GM12864 (cell line): ENCODE measurements at regions not wholly inside any gene's neighbourhood (a gene's known extent, or its start where the extent isn't known, plus 50 kb on each side); places are given as distances from the start of the nearest gene placed in this dataset.

Experiments
- DNase-seq: peaks from one replicate; pipeline ENCODE4 v3.0.0-alpha.2; 2011; ENCODE audit warnings: low read depth
- H3K4me3 ChIP-seq: 2 replicates; pipeline ENCODE4 v1.5.1; 2011; ENCODE audit warnings: mild to moderate bottlenecking, low read depth, low read length, control low read depth
- CTCF ChIP-seq: IDR thresholded peaks from 2 replicates; pipeline ENCODE4 v1.5.1; 2011; ENCODE audit warnings: low read depth, mild to moderate bottlenecking, moderate library complexity, low read length, control low read depth, inconsistent platforms; ENCODE audit errors: missing control alignments

GRCh38 chr2:39948016-39948719 is 169.1 kb upstream of the THUMPD2 start:
- DNase-seq, result no peak
- no peak for TF ChIP-seq CTCF

DNA sequence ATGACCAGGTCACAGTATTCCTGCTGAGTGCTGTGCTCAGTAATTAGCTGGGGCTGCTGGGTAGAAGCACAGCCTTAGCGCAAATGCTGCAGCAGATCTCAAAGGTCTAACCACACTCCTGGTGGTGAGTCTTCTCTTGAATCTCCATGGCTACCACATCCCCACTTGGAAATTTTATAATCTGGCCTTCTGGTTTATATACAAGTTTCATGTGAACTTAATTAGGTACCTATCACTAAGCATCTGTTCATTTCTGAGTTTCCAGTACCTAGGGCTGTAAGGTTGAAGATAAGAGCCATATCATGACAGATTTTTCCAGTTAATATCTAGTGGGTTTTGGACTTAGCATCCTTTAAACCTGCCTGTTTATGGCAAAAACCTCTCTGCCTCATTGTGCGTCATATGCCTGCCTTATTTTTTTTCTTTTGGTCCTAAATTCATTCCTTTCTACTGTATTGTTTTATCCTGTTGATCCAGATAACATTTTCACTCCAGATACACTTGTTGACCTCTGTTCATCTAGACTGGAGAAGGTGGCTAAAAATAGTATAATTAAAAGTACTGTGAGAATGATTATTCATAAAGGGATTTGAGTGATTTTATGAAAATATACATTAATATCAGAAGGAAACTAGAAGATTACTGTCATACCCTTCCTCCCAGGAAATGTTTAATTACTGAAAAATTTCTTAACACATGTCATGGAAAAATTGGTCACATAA is 168.4 kb upstream of the THUMPD2 start:
- no peak overlapping the region for H3K4me3 ChIP-seq
- TF ChIP-seq CTCF, result no peak
- DNase-seq, result no peak

More at GRCh38 chr2:39948016-39948719, 169.1 kb upstream of the THUMPD2 start:
- no peak overlapping the region for H3K4me3 ChIP-seq

DNA sequence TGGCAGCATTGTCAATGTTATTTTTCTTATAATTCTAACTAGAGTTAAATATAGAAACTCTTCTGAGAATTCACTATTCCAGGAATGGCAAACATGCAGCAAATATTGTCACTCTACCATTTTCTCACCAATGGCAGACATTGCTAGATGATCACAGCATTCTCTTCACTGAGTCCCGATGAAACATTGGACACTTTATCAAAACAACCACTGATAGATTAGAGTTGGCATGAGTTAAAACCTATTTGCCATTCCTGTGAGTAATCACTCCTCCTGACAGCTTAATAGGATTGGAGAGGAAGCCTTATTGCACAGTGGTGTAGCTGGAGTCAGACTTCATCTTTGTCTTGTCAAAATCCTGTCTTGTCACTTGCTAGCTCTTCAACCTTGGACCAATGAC is 163.9 kb upstream of the THUMPD2 start:
- H3K4me3 ChIP-seq, result no peak overlapping the region
- no peak for DNase-seq
- no peak for TF ChIP-seq CTCF

- H3K4me3 ChIP-seq, result no peak overlapping the region
- DNase-seq, result no peak
- no peak for TF ChIP-seq CTCF
These were observed 159.2 kb upstream of the THUMPD2 start for GRCh38 chr2:39938035-39938835.

DNA sequence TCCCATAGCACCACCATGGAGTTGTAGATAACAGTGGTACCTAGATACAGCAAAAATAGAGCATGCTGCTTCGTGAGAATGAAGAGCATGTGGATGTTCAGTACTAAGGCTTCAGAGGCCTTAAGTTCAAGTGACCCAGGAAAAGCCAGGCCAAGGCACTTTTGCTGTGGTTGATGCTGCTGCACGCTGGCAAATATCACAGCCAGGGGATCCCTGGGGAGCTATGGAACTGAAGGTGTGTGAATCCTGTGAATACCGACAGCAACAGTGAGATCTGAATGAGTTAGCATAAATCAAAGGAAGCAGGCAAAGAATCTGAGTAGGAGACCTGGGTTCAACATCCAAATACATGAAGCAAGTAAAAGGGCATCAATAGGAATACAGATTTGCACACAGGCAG is 158.6 kb upstream of the THUMPD2 start:
- DNase-seq, result no peak

GRCh38 chr2:39934851-39935250 is 155.8 kb upstream of the THUMPD2 start:
- H3K4me3 ChIP-seq, result no peak overlapping the region
- DNase-seq, result no peak
- no peak for TF ChIP-seq CTCF

More for the DNA sequence above, 158.6 kb upstream of the THUMPD2 start:
- no peak overlapping the region for H3K4me3 ChIP-seq
- no peak for TF ChIP-seq CTCF
